Upper lobe of left lung (tissue), 4 donors: ENCODE measurements at regions not wholly inside any gene's neighbourhood (a gene's known extent, or its start where the extent isn't known, plus 50 kb on each side); places are given as distances from the start of the nearest gene placed in this dataset.
"Not testable (repeated sequence)": the region's sequence is repeated elsewhere in the genome, so short reads cannot be mapped to it uniquely, and the experiment has no call there.

Experiments
- CTCF ChIP-seq, 6 experiments: fragments of 450-650 bp in 4 of 6; fragments of 200-600 bp in 2 of 6; sonication (generic) in 2 of 6; IDR thresholded peaks; one replicate each; pipeline ENCODE4 v1.5.1; 2016 to 2019; ENCODE audit warnings: antibody characterized with exemption in 6 of 6
- EP300 ChIP-seq, 4 donors: sonication (generic); formaldehyde crosslinking; IDR thresholded peaks; one replicate each; pipeline ENCODE4 v1.5.1; 2017; ENCODE audit warnings: antibody characterized with exemption in 4 of 4, control low read depth in 2 of 4
- POLR2AphosphoS5 ChIP-seq, 2 donors: sonication (generic); formaldehyde crosslinking; IDR thresholded peaks; one replicate each; pipeline ENCODE4 v1.5.1; 2017; ENCODE audit warnings: antibody characterized with exemption in 2 of 2

GRCh38 chr4:131747203-131747602 is 1401.9 kb upstream of the PCDH10 start:
- not testable (repeated sequence) for TF ChIP-seq CTCF, EP300, POLR2AphosphoS5 (IDR thresholded peaks at IDR 0.05)
